HepG2 (cell line): ENCODE measurements at regions not wholly inside any gene's neighbourhood (a gene's known extent, or its start where the extent isn't known, plus 50 kb on each side); places are given as distances from the start of the nearest gene placed in this dataset.

Experiments used
- ATAC-seq: fragments of 200-7000 bp; cut with Tn5 transposase; 3 replicates; pipeline ENCODE4 v1.9.1; 2020; ENCODE audit warnings: mild to moderate bottlenecking, moderate library complexity
- BruUV-seq: library from RNA; stranded (reverse); fragments of 400-500 nt; replicated peaks from 2 replicates; lab custom pipeline; 2021; lab: Mats Ljungman, UMichigan
- CTCF ChIA-PET: fragments of 300-600 bp; formaldehyde crosslinking; extraction: SDS; loops from one replicate; lab custom pipeline; 2021; ENCODE audit warnings: low total read pairs, inconsistent platforms, low intra/inter-chr PET ratio; lab: Yijun Ruan, JAX
- POLR2A ChIA-PET: fragments of 350-600 bp; sonication (Branson Sonifier 250); formaldehyde crosslinking; loops from one replicate; lab custom pipeline; 2020; ENCODE audit warnings: antibody characterized with exemption, inconsistent platforms; lab: Yijun Ruan, JAX
- DNase-seq: peaks from one replicate; pipeline ENCODE4 v3.0.0-alpha.2; 2015; ENCODE audit warnings: low spot score
- FAIRE-seq: peaks from 3 replicates; lab custom pipeline; 2011; peaks lifted over from hg19 to GRCh38; lab: Jason Lieb, UNC
- H2AFZ ChIP-seq: one replicate; pipeline ENCODE4 v1.6.1; 2011; ENCODE audit warnings: low read length, inconsistent platforms
- H3K27ac ChIP-seq: fragments of 300-600 bp; 3 replicates; pipeline ENCODE4 v1.8.0; 2011; ENCODE audit warnings: mixed run types, mild to moderate bottlenecking, mixed read lengths, low read length, inconsistent platforms; ENCODE audit not compliant: insufficient read depth; ENCODE audit errors: extremely low read length
- H3K27me3 ChIP-seq, 2 experiments: fragments of 200-600 bp in 1 of 2; 2 replicates in 1 of 2; 3 replicates in 1 of 2; pipeline versions ENCODE4 v1.6.0 to v1.8.0; 2011; ENCODE audit warnings: low read length in 2 of 2, mild to moderate bottlenecking in 2 of 2, moderate library complexity in 2 of 2, inconsistent platforms in 1 of 2; ENCODE audit not compliant: insufficient read depth in 2 of 2, control insufficient read depth in 1 of 2
- H3K36me3 ChIP-seq, 2 experiments: fragments of 200-600 bp in 1 of 2; replicated peaks in 1 of 2; 2 replicates in 1 of 2; 3 replicates in 1 of 2; pipeline versions ENCODE4 v1.5.1 to v1.8.0; 2011; ENCODE audit warnings: low read length in 2 of 2, inconsistent platforms in 1 of 2; ENCODE audit not compliant: insufficient read depth in 2 of 2, control insufficient read depth in 1 of 2
- H3K4me1 ChIP-seq: 2 replicates; pipeline ENCODE4 v1.5.1; 2012; ENCODE audit warnings: low read length, inconsistent platforms; ENCODE audit not compliant: insufficient read depth
- H3K4me2 ChIP-seq: 2 replicates; pipeline ENCODE4 v1.6.0; 2011; ENCODE audit warnings: low read depth, low read length, inconsistent platforms
- H3K4me3 ChIP-seq, 3 experiments: fragments of 200-600 bp in 1 of 3; sonication (generic), shearing (Covaris generic) in 1 of 3; replicated peaks in 1 of 3; 2 replicates each; pipeline ENCODE4 v1.5.1; 2011 to 2016; ENCODE audit warnings: low read length in 3 of 3, inconsistent platforms in 2 of 3, low read depth in 2 of 3, mild to moderate bottlenecking in 2 of 3, control low read depth in 1 of 3, mixed read lengths in 1 of 3; ENCODE audit not compliant: insufficient read depth in 1 of 3
- H3K79me2 ChIP-seq: one replicate; pipeline ENCODE4 v1.6.1; 2011; ENCODE audit warnings: low read length, inconsistent platforms; ENCODE audit not compliant: insufficient read depth
- H3K9ac ChIP-seq: 2 replicates; pipeline ENCODE4 v1.6.0; 2011; ENCODE audit warnings: mild to moderate bottlenecking, low read depth, low read length, inconsistent platforms; ENCODE audit not compliant: insufficient read depth
- H3K9me3 ChIP-seq: 2 replicates; pipeline ENCODE4 v1.5.1; 2012; ENCODE audit warnings: mild to moderate bottlenecking, low read length
- H4K20me1 ChIP-seq: 2 replicates; pipeline ENCODE4 v1.6.0; 2011; ENCODE audit warnings: inconsistent platforms, mild to moderate bottlenecking, low read length, moderate library complexity; ENCODE audit not compliant: insufficient read depth
- CENPBD1 ChIP-seq: sonication (generic); formaldehyde crosslinking; IDR thresholded peaks from 2 replicates; pipeline ENCODE4 v1.8.0; 2022; ENCODE audit warnings: missing genetic modification reagents, low read depth, mild to moderate bottlenecking, borderline replicate concordance
- ESRRA ChIP-seq: sonication (generic); formaldehyde crosslinking; IDR thresholded peaks from 2 replicates; pipeline ENCODE4 v1.5.1; 2020; ENCODE audit warnings: mild to moderate bottlenecking, low read depth, missing genetic modification reagents
- HNRNPH1 ChIP-seq: fragments of 200-400 bp; formaldehyde crosslinking; optimal IDR thresholded peaks from 2 replicates; pipeline ENCODE3; 2017; ENCODE audit warnings: mild to moderate bottlenecking, low read depth, low read length
- ISX ChIP-seq: sonication (generic); formaldehyde crosslinking; conservative IDR thresholded peaks from 2 replicates; pipeline ENCODE4 v1.5.0; 2020; ENCODE audit warnings: missing genetic modification reagents
- MAFG ChIP-seq: sonication (generic); formaldehyde crosslinking; IDR thresholded peaks from 2 replicates; pipeline ENCODE4 v1.5.1; 2020; ENCODE audit warnings: mild to moderate bottlenecking, missing genetic modification reagents
- MTF2 ChIP-seq: sonication (generic); formaldehyde crosslinking; IDR thresholded peaks from 2 replicates; pipeline ENCODE4 v1.5.0; 2020; ENCODE audit warnings: missing genetic modification reagents, borderline replicate concordance
- NFE2L1 ChIP-seq: sonication (generic); formaldehyde crosslinking; IDR thresholded peaks from 2 replicates; pipeline ENCODE4 v1.4.0; 2020; ENCODE audit warnings: missing genetic modification reagents, mild to moderate bottlenecking, borderline replicate concordance
- NFIB ChIP-seq: sonication (generic); formaldehyde crosslinking; IDR thresholded peaks from 2 replicates; pipeline ENCODE4 v1.9.0; 2021; ENCODE audit warnings: missing genetic modification reagents, mild to moderate bottlenecking, borderline replicate concordance
- TMF1 ChIP-seq: sonication (generic); formaldehyde crosslinking; IDR thresholded peaks from 2 replicates; pipeline ENCODE4 v1.8.1; 2022; ENCODE audit warnings: low read depth, missing genetic modification reagents
- ZKSCAN5 ChIP-seq: sonication (generic); formaldehyde crosslinking; IDR thresholded peaks from 2 replicates; pipeline ENCODE4 v1.5.1; 2020; ENCODE audit warnings: mild to moderate bottlenecking, missing genetic modification reagents
- ZMYM3 ChIP-seq: sonication (generic); formaldehyde crosslinking; IDR thresholded peaks from 2 replicates; pipeline ENCODE4 v1.5.1; 2020; ENCODE audit warnings: mild to moderate bottlenecking, missing genetic modification reagents
- ZNF138 ChIP-seq: sonication (generic); formaldehyde crosslinking; IDR thresholded peaks from 2 replicates; pipeline ENCODE4 v1.5.0; 2020; ENCODE audit warnings: mild to moderate bottlenecking, low read depth, missing genetic modification reagents
- ZNF276 ChIP-seq: sonication (generic); formaldehyde crosslinking; IDR thresholded peaks from 2 replicates; pipeline ENCODE4 v1.4.0; 2020; ENCODE audit warnings: mild to moderate bottlenecking, low read depth, missing genetic modification reagents
- WGBS: methylation state at CpG from one replicate; pipeline ENCODE4 v1.1.6; 2017; ENCODE audit warnings: low lambda C conversion rate; 5-methylcytosine and 5-hydroxymethylcytosine counted together
- in situ Hi-C: cut with HindIII; loops from 2 replicates; pipeline ENCODE4 v1.10.0; 2017; ENCODE audit warnings: low pct_unique_long_range_greater_than_20kb; ENCODE audit not compliant: extremely low pct_ligation_motif_present
- intact Hi-C: fragments of 100-400 bp; cut with micrococcal nuclease; formaldehyde crosslinking; loops from one replicate; pipeline ENCODE4 v1.10.0; 2022; ENCODE audit not compliant: unreplicated experiment
- TF ChIP-seq, protein P1 (sequence below): sonication (generic); formaldehyde crosslinking; conservative IDR thresholded peaks from 2 replicates; pipeline ENCODE4 v1.5.0; 2020; ENCODE audit warnings: missing genetic modification reagents
- TF ChIP-seq, protein P2 (sequence below): sonication (generic); formaldehyde crosslinking; IDR thresholded peaks from 2 replicates; pipeline ENCODE4 v1.4.0; 2020; ENCODE audit warnings: missing genetic modification reagents, borderline replicate concordance
- TF ChIP-seq, protein P3 (sequence below): sonication (generic); formaldehyde crosslinking; IDR thresholded peaks from 2 replicates; pipeline ENCODE4 v1.5.0; 2020; ENCODE audit warnings: mild to moderate bottlenecking, missing genetic modification reagents

GRCh38 chr9:90112788-90113187 is 508.0 kb downstream of the GADD45G start:
- no peaks in the 10 kb centered on the region for H4K20me1 ChIP-seq
- H3K27me3 ChIP-seq, result no peaks in the 10 kb centered on the region
- intact Hi-C loops, result no loop called here
- DNase-seq (no peak), ATAC-seq (no peak), FAIRE-seq (no peak)
- BruUV-seq, result no TSS peak
- H3K27ac ChIP-seq, result no peak overlapping the region
- no peaks in the 10 kb centered on the region for H3K79me2 ChIP-seq
- ChIA-PET CTCF (no interaction called here), POLR2A (no interaction called here)
- no peaks in the 10 kb centered on the region for H3K4me1 ChIP-seq
- WGBS, result 2% methylated on average over 4 of the region's 4 CpGs
- no peak overlapping the region for H3K9ac ChIP-seq
- H3K9me3 ChIP-seq, result no peaks in the 10 kb centered on the region
- H3K4me3 ChIP-seq, result no peak overlapping the region
- no peak overlapping the region for H2AFZ ChIP-seq
- in situ Hi-C loops, result no loop called here
- TF ChIP-seq NFIB (no peak), ISX (CRISPR knock-in tag) (no peak), TMF1 (CRISPR knock-in tag) (no peak), NFE2L1 (CRISPR knock-in tag) (no peak), ESRRA (CRISPR knock-in tag) (no peak), ZKSCAN5 (CRISPR knock-in tag) (no peak), ZNF138 (CRISPR knock-in tag) (no peak), ZNF276 (CRISPR knock-in tag) (no peak), MAFG (no peak), MTF2 (CRISPR knock-in tag) (no peak), ZMYM3 (CRISPR knock-in tag) (no peak), HNRNPH1 (no peak), CENPBD1 (CRISPR knock-in tag) (no peak)
- TF ChIP-seq, protein P1, sequence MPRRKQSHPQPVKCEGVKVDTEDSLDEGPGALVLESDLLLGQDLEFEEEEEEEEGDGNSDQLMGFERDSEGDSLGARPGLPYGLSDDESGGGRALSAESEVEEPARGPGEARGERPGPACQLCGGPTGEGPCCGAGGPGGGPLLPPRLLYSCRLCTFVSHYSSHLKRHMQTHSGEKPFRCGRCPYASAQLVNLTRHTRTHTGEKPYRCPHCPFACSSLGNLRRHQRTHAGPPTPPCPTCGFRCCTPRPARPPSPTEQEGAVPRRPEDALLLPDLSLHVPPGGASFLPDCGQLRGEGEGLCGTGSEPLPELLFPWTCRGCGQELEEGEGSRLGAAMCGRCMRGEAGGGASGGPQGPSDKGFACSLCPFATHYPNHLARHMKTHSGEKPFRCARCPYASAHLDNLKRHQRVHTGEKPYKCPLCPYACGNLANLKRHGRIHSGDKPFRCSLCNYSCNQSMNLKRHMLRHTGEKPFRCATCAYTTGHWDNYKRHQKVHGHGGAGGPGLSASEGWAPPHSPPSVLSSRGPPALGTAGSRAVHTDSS (CRISPR knock-in tag), result no peak
- TF ChIP-seq, protein P2, sequence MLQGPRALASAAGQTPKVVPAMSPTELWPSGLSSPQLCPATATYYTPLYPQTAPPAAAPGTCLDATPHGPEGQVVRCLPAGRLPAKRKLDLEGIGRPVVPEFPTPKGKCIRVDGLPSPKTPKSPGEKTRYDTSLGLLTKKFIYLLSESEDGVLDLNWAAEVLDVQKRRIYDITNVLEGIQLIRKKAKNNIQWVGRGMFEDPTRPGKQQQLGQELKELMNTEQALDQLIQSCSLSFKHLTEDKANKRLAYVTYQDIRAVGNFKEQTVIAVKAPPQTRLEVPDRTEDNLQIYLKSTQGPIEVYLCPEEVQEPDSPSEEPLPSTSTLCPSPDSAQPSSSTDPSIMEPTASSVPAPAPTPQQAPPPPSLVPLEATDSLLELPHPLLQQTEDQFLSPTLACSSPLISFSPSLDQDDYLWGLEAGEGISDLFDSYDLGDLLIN (CRISPR knock-in tag), result no peak
- TF ChIP-seq, protein P3, sequence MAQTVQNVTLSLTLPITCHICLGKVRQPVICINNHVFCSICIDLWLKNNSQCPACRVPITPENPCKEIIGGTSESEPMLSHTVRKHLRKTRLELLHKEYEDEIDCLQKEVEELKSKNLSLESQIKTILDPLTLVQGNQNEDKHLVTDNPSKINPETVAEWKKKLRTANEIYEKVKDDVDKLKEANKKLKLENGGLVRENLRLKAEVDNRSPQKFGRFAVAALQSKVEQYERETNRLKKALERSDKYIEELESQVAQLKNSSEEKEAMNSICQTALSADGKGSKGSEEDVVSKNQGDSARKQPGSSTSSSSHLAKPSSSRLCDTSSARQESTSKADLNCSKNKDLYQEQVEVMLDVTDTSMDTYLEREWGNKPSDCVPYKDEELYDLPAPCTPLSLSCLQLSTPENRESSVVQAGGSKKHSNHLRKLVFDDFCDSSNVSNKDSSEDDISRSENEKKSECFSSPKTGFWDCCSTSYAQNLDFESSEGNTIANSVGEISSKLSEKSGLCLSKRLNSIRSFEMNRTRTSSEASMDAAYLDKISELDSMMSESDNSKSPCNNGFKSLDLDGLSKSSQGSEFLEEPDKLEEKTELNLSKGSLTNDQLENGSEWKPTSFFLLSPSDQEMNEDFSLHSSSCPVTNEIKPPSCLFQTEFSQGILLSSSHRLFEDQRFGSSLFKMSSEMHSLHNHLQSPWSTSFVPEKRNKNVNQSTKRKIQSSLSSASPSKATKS (CRISPR knock-in tag), result no peak
- H3K4me2 ChIP-seq, result no peak overlapping the region
- H3K36me3 ChIP-seq, result no peaks in the 10 kb centered on the region
